ENCODE measurements at regions not wholly inside any gene's neighbourhood (a gene's known extent, or its start where the extent isn't known, plus 50 kb on each side); places are given as distances from the start of the nearest gene placed in this dataset.

GRCh38 chr4:1464581-1465171 lies 58.4 kb upstream of the NKX1-1 start:
- 72 to 89% methylated on average over 15 of the region's 15 CpGs for WGBS, 2 donors
- TF ChIP-seq CTCF (IDR thresholded peaks at IDR 0.05; ENCODE audit: control extremely low read depth, extremely low read depth): no peak
- no peaks in the 10 kb centered on the region for H3K36me3 ChIP-seq (ENCODE audit: control insufficient read depth in 4 of 4, insufficient read depth in 4 of 4, low read length in 4 of 4)
- H3K27ac ChIP-seq (ENCODE audit: low read depth in 1 of 2, low read length in 1 of 2): no peak overlapping the region
- ATAC-seq (ENCODE audit: insufficient read depth, low FRiP score): no peak
- peaks cover 0 to 6% (median 0%) of the 10 kb centered on the region in 4 donors for H3K9me3 ChIP-seq (ENCODE audit: control insufficient read depth in 4 of 4, insufficient read depth in 3 of 4, low read length in 3 of 4)
- no peak for DNase-seq
- H3K27me3 ChIP-seq (ENCODE audit: control insufficient read depth in 3 of 3, insufficient read depth in 3 of 3, low read length in 2 of 3): peaks cover 3 to 11% (median 4%) of the 10 kb centered on the region in 3 donors
- no peak overlapping the region for H3K9ac ChIP-seq (ENCODE audit: insufficient read depth in 1 of 2, low read length in 2 of 2)
- H3K4me3 ChIP-seq: no peak overlapping the region
- H3K4me1 ChIP-seq (ENCODE audit: control insufficient read depth in 5 of 5, insufficient read depth in 5 of 5, low read length in 5 of 5): no peaks in the 10 kb centered on the region

- Histone ChIP-seq H3K9ac (ENCODE audit: insufficient read depth in 1 of 2, low read length in 2 of 2) (no peak overlapping the region), H3K27ac (ENCODE audit: low read depth in 1 of 2, low read length in 1 of 2) (no peak overlapping the region), H3K9me3 (ENCODE audit: control insufficient read depth in 4 of 4, insufficient read depth in 3 of 4, low read length in 3 of 4) (peaks cover 0 to 6% (median 0%) of the 10 kb centered on the region in 4 donors), H3K4me1 (ENCODE audit: control insufficient read depth in 5 of 5, insufficient read depth in 5 of 5, low read length in 5 of 5) (no peaks in the 10 kb centered on the region), H3K4me3 (no peak overlapping the region), H3K36me3 (ENCODE audit: control insufficient read depth in 4 of 4, insufficient read depth in 4 of 4, low read length in 4 of 4) (no peaks in the 10 kb centered on the region), H3K27me3 (ENCODE audit: control insufficient read depth in 3 of 3, insufficient read depth in 3 of 3, low read length in 2 of 3) (peaks cover 6 to 12% (median 8%) of the 10 kb centered on the region in 3 donors)
- TF ChIP-seq CTCF (IDR thresholded peaks at IDR 0.05; ENCODE audit: control extremely low read depth, extremely low read depth): no peak
- no peak for DNase-seq
- no peak for ATAC-seq (ENCODE audit: insufficient read depth, low FRiP score)
- 79 to 92% methylated on average over 21 to 22 of the region's 22 CpGs for WGBS, 2 donors
Measured at GRCh38 chr4:1463927-1464540, 57.8 kb upstream of the NKX1-1 start.

GRCh38 chr4:1463088-1463926 lies 57.1 kb upstream of the NKX1-1 start:
- H3K27ac ChIP-seq (ENCODE audit: low read depth in 1 of 2, low read length in 1 of 2): no peak overlapping the region
- no peak overlapping the region for H3K4me3 ChIP-seq
- peaks cover 0 to 8% (median 0%) of the 10 kb centered on the region in 4 donors for H3K9me3 ChIP-seq (ENCODE audit: control insufficient read depth in 4 of 4, insufficient read depth in 3 of 4, low read length in 3 of 4)
- ATAC-seq (ENCODE audit: insufficient read depth, low FRiP score) (no peak), DNase-seq (peak; percentile 48 to 63 (median 61))
- no peak overlapping the region for H3K9ac ChIP-seq (ENCODE audit: insufficient read depth in 1 of 2, low read length in 2 of 2)
- no peak for TF ChIP-seq CTCF (IDR thresholded peaks at IDR 0.05; ENCODE audit: control extremely low read depth, extremely low read depth)
- 42 to 52% methylated on average over 30 of the region's 30 CpGs for WGBS, 2 donors
- peaks cover 9 to 13% (median 12%) of the 10 kb centered on the region in 3 donors for H3K27me3 ChIP-seq (ENCODE audit: control insufficient read depth in 3 of 3, insufficient read depth in 3 of 3, low read length in 2 of 3)
- no peaks in the 10 kb centered on the region for H3K4me1 ChIP-seq (ENCODE audit: control insufficient read depth in 5 of 5, insufficient read depth in 5 of 5, low read length in 5 of 5)
- H3K36me3 ChIP-seq (ENCODE audit: control insufficient read depth in 4 of 4, insufficient read depth in 4 of 4, low read length in 4 of 4): no peaks in the 10 kb centered on the region
